ENCODE measurements at regions not wholly inside any gene's neighbourhood (a gene's known extent, or its start where the extent isn't known, plus 50 kb on each side); places are given as distances from the start of the nearest gene placed in this dataset.

DNA sequence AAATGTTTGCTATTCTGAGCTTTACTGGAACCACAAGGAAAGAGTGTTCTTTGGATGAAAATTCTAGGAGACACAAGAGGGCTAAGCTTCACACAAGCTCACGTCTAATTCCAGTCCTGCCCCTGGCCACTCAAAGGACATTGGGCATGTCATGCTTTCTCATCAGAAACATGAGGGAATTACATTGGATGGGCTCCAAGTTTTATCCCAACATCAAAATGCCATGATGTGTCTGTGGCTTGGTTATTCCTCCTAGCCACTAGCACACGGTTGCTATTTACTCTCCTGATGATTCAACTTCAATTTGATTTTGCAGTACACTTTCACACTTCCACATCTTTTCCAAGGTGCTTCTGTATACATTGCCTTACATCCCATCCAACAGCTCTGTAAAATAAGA lies 149.6 kb upstream of the FAM9B start:
- TF ChIP-seq CTCF (IDR thresholded peaks at IDR 0.05; ENCODE audit: low read length) (no peak), EZH2 (IDR thresholded peaks at IDR 0.05; ENCODE audit: borderline replicate concordance, low read length) (no peak)

Data from OCI-LY1 (cell line).